Calu3 (cell line): ENCODE measurements at regions not wholly inside any gene's neighbourhood (a gene's known extent, or its start where the extent isn't known, plus 50 kb on each side); places are given as distances from the start of the nearest gene placed in this dataset.

ENCODE experiments used
- BruUV-seq: library from RNA; stranded (reverse); fragments of 400-500 nt; replicated peaks from 2 replicates; lab custom pipeline; 2021; lab: Mats Ljungman, UMichigan
- CTCF ChIA-PET: fragments of 300-600 bp; sonication (Branson Sonifier 250); formaldehyde crosslinking; loops from one replicate; lab custom pipeline; 2022; ENCODE audit warnings: antibody characterized with exemption; lab: Charles Lee
- DNase-seq: peaks from one replicate; pipeline ENCODE4 v3.0.0; 2022
- H3K27ac Mint-ChIP-seq: one replicate; pipeline ENCODE4 v1.8.0; 2022; ENCODE audit warnings: mixed read lengths; ENCODE audit not compliant: unreplicated experiment
- H3K27me3 Mint-ChIP-seq: one replicate; pipeline ENCODE4 v1.8.0; 2022; ENCODE audit warnings: mixed read lengths; ENCODE audit not compliant: unreplicated experiment
- H3K36me3 Mint-ChIP-seq: one replicate; pipeline ENCODE4 v1.8.0; 2022; ENCODE audit warnings: mild to moderate bottlenecking, moderate library complexity, mixed read lengths; ENCODE audit not compliant: insufficient read depth, unreplicated experiment
- H3K4me1 Mint-ChIP-seq: one replicate; pipeline ENCODE4 v1.8.0; 2022; ENCODE audit warnings: mild to moderate bottlenecking, low read depth, mixed read lengths; ENCODE audit not compliant: unreplicated experiment
- H3K4me3 Mint-ChIP-seq: one replicate; pipeline ENCODE4 v1.8.0; 2022; ENCODE audit warnings: mild to moderate bottlenecking, low read depth, moderate library complexity, mixed read lengths; ENCODE audit not compliant: unreplicated experiment
- H3K9me3 Mint-ChIP-seq: one replicate; pipeline ENCODE4 v1.8.0; 2022; ENCODE audit warnings: low read depth, mixed read lengths; ENCODE audit not compliant: unreplicated experiment
- CTCF ChIP-seq: fragments of 200-600 bp; IDR thresholded peaks from one replicate; pipeline ENCODE4 v1.8.0; 2022; ENCODE audit warnings: antibody characterized with exemption; ENCODE audit not compliant: unreplicated experiment
- intact Hi-C: fragments of 100-400 bp; cut with micrococcal nuclease; formaldehyde crosslinking; loops from one replicate; pipeline ENCODE4 v1.10.0; 2022; ENCODE audit not compliant: unreplicated experiment

GRCh38 chr12:97375310-97375709 lies 87.3 kb upstream of the RMST start:
- H3K27me3 Mint-ChIP-seq = no peaks in the 10 kb centered on the region
- H3K36me3 Mint-ChIP-seq = no peaks in the 10 kb centered on the region
- BruUV-seq = no TSS peak
- no peak overlapping the region for H3K27ac Mint-ChIP-seq
- DNase-seq = no peak
- H3K4me1 Mint-ChIP-seq = no peaks in the 10 kb centered on the region
- H3K9me3 Mint-ChIP-seq = no peaks in the 10 kb centered on the region
- H3K4me3 Mint-ChIP-seq = no peak overlapping the region
- TF ChIP-seq CTCF = no peak
- intact Hi-C loops = no loop called here
- CTCF ChIA-PET = interaction anchor here (0.6 kb wide), 1 partner anchor 234 kb away, joined by 6 read pairs; no protein-coding TSS in a partner anchor

GRCh38 chr12:97380440-97380839 lies 82.2 kb upstream of the RMST start:
- no peak overlapping the region for H3K27ac Mint-ChIP-seq
- TF ChIP-seq CTCF = no peak
- no peaks in the 10 kb centered on the region for H3K27me3 Mint-ChIP-seq
- CTCF ChIA-PET = no interaction called here
- BruUV-seq = no TSS peak
- H3K4me1 Mint-ChIP-seq = no peaks in the 10 kb centered on the region
- no peaks in the 10 kb centered on the region for H3K9me3 Mint-ChIP-seq
- no peaks in the 10 kb centered on the region for H3K36me3 Mint-ChIP-seq
- no peak for DNase-seq
- intact Hi-C loops = no loop called here
- H3K4me3 Mint-ChIP-seq = no peak overlapping the region

GRCh38 chr12:97385121-97385520 lies 77.5 kb upstream of the RMST start:
- no peaks in the 10 kb centered on the region for H3K4me1 Mint-ChIP-seq
- TF ChIP-seq CTCF = no peak
- H3K4me3 Mint-ChIP-seq = no peak overlapping the region
- H3K36me3 Mint-ChIP-seq = no peaks in the 10 kb centered on the region
- DNase-seq = no peak
- BruUV-seq = no TSS peak
- H3K27me3 Mint-ChIP-seq = no peaks in the 10 kb centered on the region
- CTCF ChIA-PET = interaction anchor here (0.6 to 1.3 kb wide), 2 partner anchors 19 to 617 kb away, joined by 3 to 4 read pairs; no protein-coding TSS in a partner anchor
- no peak overlapping the region for H3K27ac Mint-ChIP-seq
- intact Hi-C loops = no loop called here
- H3K9me3 Mint-ChIP-seq = peaks cover 4% of the 10 kb centered on the region

GRCh38 chr12:97386133-97386581 lies 76.4 kb upstream of the RMST start:
- DNase-seq = no peak
- no TSS peak for BruUV-seq
- no peaks in the 10 kb centered on the region for H3K36me3 Mint-ChIP-seq
- H3K27ac Mint-ChIP-seq = no peak overlapping the region
- intact Hi-C loops = no loop called here
- H3K9me3 Mint-ChIP-seq = peaks cover 4% of the 10 kb centered on the region
- no peak for TF ChIP-seq CTCF
- CTCF ChIA-PET = no interaction called here
- no peaks in the 10 kb centered on the region for H3K27me3 Mint-ChIP-seq
- H3K4me3 Mint-ChIP-seq = no peak overlapping the region
- no peaks in the 10 kb centered on the region for H3K4me1 Mint-ChIP-seq
